Liver (tissue), 7 donors: ENCODE measurements at regions not wholly inside any gene's neighbourhood (a gene's known extent, or its start where the extent isn't known, plus 50 kb on each side); places are given as distances from the start of the nearest gene placed in this dataset.

Source experiments
- DNase-seq: peaks from one replicate; pipeline ENCODE4 v3.0.0-alpha.2; 2017; ENCODE audit warnings: low spot score
- H3K27ac ChIP-seq, 2 donors: one replicate each; pipeline ENCODE4 v1.7.0; 2013; ENCODE audit warnings: inconsistent platforms in 2 of 2, low read length in 2 of 2, control low read depth in 1 of 2, low read depth in 1 of 2, mild to moderate bottlenecking in 1 of 2
- H3K27me3 ChIP-seq, 4 donors: one replicate each; pipeline versions ENCODE4 v1.6.1 to v1.7.0; 2013; ENCODE audit warnings: low read length in 3 of 4, inconsistent platforms in 1 of 4, mild to moderate bottlenecking in 1 of 4, moderate library complexity in 1 of 4; ENCODE audit not compliant: control insufficient read depth in 4 of 4, insufficient read depth in 4 of 4
- H3K36me3 ChIP-seq, 4 donors: one replicate each; pipeline versions ENCODE4 v1.6.1 to v1.7.0; 2013; ENCODE audit warnings: low read length in 3 of 4, mild to moderate bottlenecking in 3 of 4, low read depth in 1 of 4, moderate library complexity in 1 of 4; ENCODE audit not compliant: control insufficient read depth in 4 of 4, insufficient read depth in 3 of 4
- H3K4me1 ChIP-seq, 4 donors: one replicate each; pipeline versions ENCODE4 v1.6.1 to v1.7.0; 2013; ENCODE audit warnings: low read length in 3 of 4, mild to moderate bottlenecking in 3 of 4, moderate library complexity in 1 of 4; ENCODE audit not compliant: control insufficient read depth in 4 of 4, insufficient read depth in 4 of 4
- H3K4me3 ChIP-seq, 3 donors: one replicate each; pipeline versions ENCODE4 v1.6.1 to v1.7.0; 2013; ENCODE audit warnings: low read length in 3 of 3, control low read depth in 1 of 3, low read depth in 1 of 3, mild to moderate bottlenecking in 1 of 3
- H3K9ac ChIP-seq, 2 donors: one replicate each; pipeline ENCODE4 v1.7.0; 2013; ENCODE audit warnings: low read length in 2 of 2, mild to moderate bottlenecking in 2 of 2, moderate library complexity in 2 of 2, control low read depth in 1 of 2, low read depth in 1 of 2
- H3K9me3 ChIP-seq, 4 donors: one replicate each; pipeline versions ENCODE4 v1.6.1 to v1.7.0; 2013; ENCODE audit warnings: low read length in 3 of 4; ENCODE audit not compliant: control insufficient read depth in 4 of 4
- ATF3 ChIP-seq: IDR thresholded peaks from 2 replicates; pipeline ENCODE4 v1.6.1; 2016; ENCODE audit warnings: antibody characterized with exemption
- EGR1 ChIP-seq, 2 donors: IDR thresholded peaks; 2 replicates each; pipeline ENCODE4 v1.6.1; 2016 to 2018; ENCODE audit warnings: antibody characterized with exemption in 2 of 2, low read depth in 2 of 2
- FOXA1 ChIP-seq: IDR thresholded peaks from 2 replicates; pipeline ENCODE4 v1.6.1; 2016; ENCODE audit warnings: antibody characterized with exemption
- FOXA2 ChIP-seq: IDR thresholded peaks from 2 replicates; pipeline ENCODE4 v1.6.1; 2016; ENCODE audit warnings: antibody characterized with exemption
- GABPA ChIP-seq, 2 donors: IDR thresholded peaks in 1 of 2; conservative IDR thresholded peaks in 1 of 2; 2 replicates each; pipeline ENCODE4 v1.6.1; 2016; ENCODE audit warnings: antibody characterized with exemption in 2 of 2, mild to moderate bottlenecking in 1 of 2, moderate library complexity in 1 of 2
- HNF4A ChIP-seq, 2 donors: conservative IDR thresholded peaks; 2 replicates each; pipeline ENCODE4 v1.6.1; 2016; ENCODE audit warnings: antibody characterized with exemption in 2 of 2, mild to moderate bottlenecking in 2 of 2
- HNF4G ChIP-seq: IDR thresholded peaks from 2 replicates; pipeline ENCODE4 v1.6.1; 2016; ENCODE audit warnings: antibody characterized with exemption
- JUND ChIP-seq, 2 donors: IDR thresholded peaks; 2 replicates each; pipeline ENCODE4 v1.6.1; 2016; ENCODE audit warnings: antibody characterized with exemption in 2 of 2
- MAX ChIP-seq: IDR thresholded peaks from 2 replicates; pipeline ENCODE4 v1.6.1; 2016; ENCODE audit warnings: antibody characterized with exemption
- NR2F2 ChIP-seq: IDR thresholded peaks from 2 replicates; pipeline ENCODE4 v1.6.1; 2016; ENCODE audit warnings: antibody characterized with exemption
- RAD21 ChIP-seq, 2 donors: IDR thresholded peaks; 2 replicates each; pipeline ENCODE4 v1.6.1; 2016; ENCODE audit warnings: antibody characterized with exemption in 2 of 2, mild to moderate bottlenecking in 2 of 2
- REST ChIP-seq: IDR thresholded peaks from 2 replicates; pipeline ENCODE4 v1.6.1; 2016; ENCODE audit warnings: antibody characterized with exemption, mild to moderate bottlenecking
- RXRA ChIP-seq, 2 donors: IDR thresholded peaks; 2 replicates each; pipeline ENCODE4 v1.6.1; 2017 to 2018; ENCODE audit warnings: antibody characterized with exemption in 2 of 2, mild to moderate bottlenecking in 1 of 2
- SP1 ChIP-seq: IDR thresholded peaks from 2 replicates; pipeline ENCODE4 v1.6.1; 2018; ENCODE audit warnings: antibody characterized with exemption, mild to moderate bottlenecking
- TAF1 ChIP-seq: conservative IDR thresholded peaks from 2 replicates; pipeline ENCODE4 v1.6.1; 2016; ENCODE audit warnings: antibody characterized with exemption, mild to moderate bottlenecking
- YY1 ChIP-seq: IDR thresholded peaks from 2 replicates; pipeline ENCODE4 v1.6.1; 2016; ENCODE audit warnings: antibody characterized with exemption, mild to moderate bottlenecking
- ZBTB33 ChIP-seq: IDR thresholded peaks from 2 replicates; pipeline ENCODE4 v1.6.1; 2016; ENCODE audit warnings: antibody characterized with exemption
- WGBS: extraction: QIAGEN DNeasy Blood & Tissue Kit; methylation state at CpG from one replicate; pipeline ENCODE4 v1.1.7; 2013; 5-methylcytosine and 5-hydroxymethylcytosine counted together
- donor health status: healthy.
- donor health status: healthy.
- donor health status: healthy.
- donor health status: healthy.

- 56% methylated on average over 3 of the region's 3 CpGs for WGBS
- Histone ChIP-seq H3K27ac (no peak overlapping the region), H3K36me3 (no peaks in the 10 kb centered on the region), H3K4me1 (no peaks in the 10 kb centered on the region), H3K9me3 (no peaks in the 10 kb centered on the region), H3K9ac (no peak overlapping the region), H3K27me3 (no peaks in the 10 kb centered on the region), H3K4me3 (no peak overlapping the region)
- TF ChIP-seq NR2F2 (no peak), YY1 (no peak), GABPA (IDR thresholded peaks at IDR 0.05 in 1 of 2, conservative IDR thresholded peaks at IDR 0.05 in 1 of 2) (no peak), MAX (no peak), REST (no peak), FOXA2 (no peak), HNF4G (no peak), EGR1 (IDR thresholded peaks at IDR 0.05; ENCODE audit: low read depth in 2 of 2) (no peak), HNF4A (conservative IDR thresholded peaks at IDR 0.05) (no peak), ATF3 (no peak), SP1 (no peak), TAF1 (no peak), RXRA (IDR thresholded peaks at IDR 0.05) (no peak)
- DNase-seq = no peak
Measured at GRCh38 chr11:128346804-128347203, 240.6 kb downstream of the ETS1 start.

DNA sequence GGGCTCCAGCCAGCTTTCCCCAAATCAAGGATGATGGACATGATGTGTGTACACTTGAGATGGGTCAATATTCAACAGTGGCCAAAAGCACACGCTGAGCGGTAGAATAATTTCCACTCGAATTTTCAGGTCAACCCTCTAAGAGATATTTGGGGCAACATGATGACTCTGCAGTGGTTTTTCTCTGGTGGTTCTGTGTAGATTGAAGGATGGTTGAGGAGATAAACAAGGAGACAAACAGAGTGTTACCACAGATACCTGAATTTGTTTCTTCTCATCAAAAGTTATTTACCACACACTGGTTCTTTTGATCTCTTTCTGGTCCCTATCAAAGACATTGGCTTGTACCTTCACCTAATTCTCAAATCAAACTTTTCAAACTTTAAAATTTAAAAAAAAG is 242.0 kb downstream of the ETS1 start:
- Histone ChIP-seq H3K9ac (no peak overlapping the region), H3K9me3 (no peaks in the 10 kb centered on the region), H3K27me3 (no peaks in the 10 kb centered on the region), H3K4me1 (no peaks in the 10 kb centered on the region), H3K36me3 (no peaks in the 10 kb centered on the region), H3K4me3 (no peak overlapping the region), H3K27ac (no peak overlapping the region)
- TF ChIP-seq FOXA1 = no peak
- DNase-seq = no peak
- 59% methylated on average over 3 of the region's 3 CpGs for WGBS

- no peaks in the 10 kb centered on the region for H3K27me3 ChIP-seq
- 81% methylated on average over 4 of the region's 4 CpGs for WGBS
- no peak for DNase-seq
- H3K36me3 ChIP-seq = no peaks in the 10 kb centered on the region
- H3K27ac ChIP-seq = no peak overlapping the region
- H3K4me1 ChIP-seq = no peaks in the 10 kb centered on the region
- no peak overlapping the region for H3K9ac ChIP-seq
- no peak overlapping the region for H3K4me3 ChIP-seq
- H3K9me3 ChIP-seq = no peaks in the 10 kb centered on the region
- TF ChIP-seq FOXA1 (no peak), RAD21 (IDR thresholded peaks at IDR 0.05) (no peak), YY1 (no peak), HNF4A (conservative IDR thresholded peaks at IDR 0.05) (no peak), NR2F2 (no peak), JUND (IDR thresholded peaks at IDR 0.05) (no peak), FOXA2 (no peak), SP1 (no peak), ZBTB33 (no peak), EGR1 (IDR thresholded peaks at IDR 0.05; ENCODE audit: low read depth in 2 of 2) (no peak), MAX (no peak), REST (no peak), RXRA (IDR thresholded peaks at IDR 0.05) (no peak), ATF3 (no peak), TAF1 (no peak), GABPA (IDR thresholded peaks at IDR 0.05 in 1 of 2, conservative IDR thresholded peaks at IDR 0.05 in 1 of 2) (no peak), HNF4G (no peak)
Measured at GRCh38 chr11:128343870-128344269, 243.5 kb downstream of the ETS1 start.
